ENCODE measurements at regions not wholly inside any gene's neighbourhood (a gene's known extent, or its start where the extent isn't known, plus 50 kb on each side); places are given as distances from the start of the nearest gene placed in this dataset.

DNA sequence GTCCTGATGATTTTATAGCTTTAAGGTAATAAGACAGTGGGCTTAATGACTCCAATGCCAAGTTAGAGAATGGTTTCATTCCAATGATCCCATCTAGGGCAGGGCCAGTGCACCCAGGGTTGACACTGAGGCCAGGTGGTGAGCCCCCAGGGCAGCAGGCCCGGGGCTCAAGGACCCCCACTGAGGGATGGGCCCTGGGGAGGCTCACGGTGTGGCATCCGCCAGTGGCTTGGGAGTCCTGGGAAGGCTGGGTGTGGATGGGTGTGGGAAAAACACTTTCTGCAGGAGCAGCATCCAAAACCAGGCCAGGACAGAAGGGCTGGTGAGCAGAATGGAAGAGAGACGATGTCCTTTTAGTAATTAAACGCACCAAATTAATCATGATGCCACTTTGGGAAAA lies 626.3 kb downstream of the TBC1D22A start:
- Histone ChIP-seq H3K79me2 (ENCODE audit: low read length) (no peaks in the 10 kb centered on the region), H3K9me2 (replicated peaks; ENCODE audit: insufficient read depth, low read length) (no peaks in the 10 kb centered on the region), H3K4me3 (ENCODE audit: low read length) (no peak overlapping the region), H3K27me3 (replicated peaks; ENCODE audit: insufficient read depth, low read length) (peaks cover 8% of the 10 kb centered on the region), H3K4me2 (ENCODE audit: low read depth, low read length) (no peak overlapping the region), H4K20me1 (ENCODE audit: insufficient read depth, low read length) (no peaks in the 10 kb centered on the region), H3K27ac (ENCODE audit: low read length) (no peak overlapping the region), H3F3A (ENCODE audit: insufficient read depth, low read length) (no peaks in the 10 kb centered on the region), H3K36me3 (replicated peaks; ENCODE audit: insufficient read depth, low read length) (no peaks in the 10 kb centered on the region), H3K9me3 (replicated peaks; ENCODE audit: insufficient read depth, low read length) (no peaks in the 10 kb centered on the region), H3K9ac (ENCODE audit: low read length) (no peak overlapping the region), H2AFZ (ENCODE audit: low read length) (no peak overlapping the region), H3K4me1 (ENCODE audit: low read length) (no peaks in the 10 kb centered on the region)
- DNase-seq: no peak
- TF ChIP-seq, protein P1, sequence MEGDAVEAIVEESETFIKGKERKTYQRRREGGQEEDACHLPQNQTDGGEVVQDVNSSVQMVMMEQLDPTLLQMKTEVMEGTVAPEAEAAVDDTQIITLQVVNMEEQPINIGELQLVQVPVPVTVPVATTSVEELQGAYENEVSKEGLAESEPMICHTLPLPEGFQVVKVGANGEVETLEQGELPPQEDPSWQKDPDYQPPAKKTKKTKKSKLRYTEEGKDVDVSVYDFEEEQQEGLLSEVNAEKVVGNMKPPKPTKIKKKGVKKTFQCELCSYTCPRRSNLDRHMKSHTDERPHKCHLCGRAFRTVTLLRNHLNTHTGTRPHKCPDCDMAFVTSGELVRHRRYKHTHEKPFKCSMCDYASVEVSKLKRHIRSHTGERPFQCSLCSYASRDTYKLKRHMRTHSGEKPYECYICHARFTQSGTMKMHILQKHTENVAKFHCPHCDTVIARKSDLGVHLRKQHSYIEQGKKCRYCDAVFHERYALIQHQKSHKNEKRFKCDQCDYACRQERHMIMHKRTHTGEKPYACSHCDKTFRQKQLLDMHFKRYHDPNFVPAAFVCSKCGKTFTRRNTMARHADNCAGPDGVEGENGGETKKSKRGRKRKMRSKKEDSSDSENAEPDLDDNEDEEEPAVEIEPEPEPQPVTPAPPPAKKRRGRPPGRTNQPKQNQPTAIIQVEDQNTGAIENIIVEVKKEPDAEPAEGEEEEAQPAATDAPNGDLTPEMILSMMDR (IDR thresholded peaks at IDR 0.05; ENCODE audit: low read length): no peak
- TF ChIP-seq EZH2phosphoT487 (IDR thresholded peaks at IDR 0.05; ENCODE audit: low read length) (no peak), EZH2 (optimal IDR thresholded peaks at IDR 0.05; ENCODE audit: low read depth, low read length) (no peak)

DNA sequence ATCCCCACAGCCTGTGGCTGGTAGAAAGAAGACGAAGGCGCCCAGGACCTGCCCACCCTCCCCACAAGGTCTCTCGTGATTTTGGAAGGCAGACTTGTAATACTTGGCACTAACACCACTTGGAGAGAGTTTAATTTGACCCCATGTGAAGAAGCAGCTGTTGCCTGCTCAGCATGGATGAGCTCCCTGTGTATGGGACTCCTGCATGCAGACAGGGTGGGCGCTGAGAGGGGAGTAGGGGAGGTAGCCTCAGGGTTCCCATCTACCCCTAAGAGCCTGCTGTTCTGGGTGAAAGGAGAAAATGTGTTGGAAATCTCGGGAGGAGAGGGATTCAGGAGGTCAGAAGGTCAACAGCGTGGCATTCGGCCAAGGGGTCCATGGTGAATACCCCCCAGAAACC lies 625.9 kb downstream of the TBC1D22A start:
- no peak overlapping the region for H3K4me2 ChIP-seq (ENCODE audit: low read depth, low read length)
- H3K27me3 ChIP-seq (replicated peaks; ENCODE audit: insufficient read depth, low read length): peaks cover 9% of the 10 kb centered on the region
- no peaks in the 10 kb centered on the region for H3K79me2 ChIP-seq (ENCODE audit: low read length)
- H3K4me3 ChIP-seq (ENCODE audit: low read length): no peak overlapping the region
- H4K20me1 ChIP-seq (ENCODE audit: insufficient read depth, low read length): no peaks in the 10 kb centered on the region
- no peak for TF ChIP-seq EZH2 (optimal IDR thresholded peaks at IDR 0.05; ENCODE audit: low read depth, low read length)
- TF ChIP-seq, protein P1 (IDR thresholded peaks at IDR 0.05; ENCODE audit: low read length): no peak
- TF ChIP-seq EZH2phosphoT487 (IDR thresholded peaks at IDR 0.05; ENCODE audit: low read length): no peak
- no peaks in the 10 kb centered on the region for H3K4me1 ChIP-seq (ENCODE audit: low read length)
- DNase-seq: no peak
- no peak overlapping the region for H3K27ac ChIP-seq (ENCODE audit: low read length)
- no peak overlapping the region for H2AFZ ChIP-seq (ENCODE audit: low read length)
- H3K36me3 ChIP-seq (replicated peaks; ENCODE audit: insufficient read depth, low read length): no peaks in the 10 kb centered on the region
- H3K9me3 ChIP-seq (replicated peaks; ENCODE audit: insufficient read depth, low read length): no peaks in the 10 kb centered on the region
- H3K9ac ChIP-seq (ENCODE audit: low read length): no peak overlapping the region
- H3K9me2 ChIP-seq (replicated peaks; ENCODE audit: insufficient read depth, low read length): no peaks in the 10 kb centered on the region
- H3F3A ChIP-seq (ENCODE audit: insufficient read depth, low read length): no peaks in the 10 kb centered on the region

DNA sequence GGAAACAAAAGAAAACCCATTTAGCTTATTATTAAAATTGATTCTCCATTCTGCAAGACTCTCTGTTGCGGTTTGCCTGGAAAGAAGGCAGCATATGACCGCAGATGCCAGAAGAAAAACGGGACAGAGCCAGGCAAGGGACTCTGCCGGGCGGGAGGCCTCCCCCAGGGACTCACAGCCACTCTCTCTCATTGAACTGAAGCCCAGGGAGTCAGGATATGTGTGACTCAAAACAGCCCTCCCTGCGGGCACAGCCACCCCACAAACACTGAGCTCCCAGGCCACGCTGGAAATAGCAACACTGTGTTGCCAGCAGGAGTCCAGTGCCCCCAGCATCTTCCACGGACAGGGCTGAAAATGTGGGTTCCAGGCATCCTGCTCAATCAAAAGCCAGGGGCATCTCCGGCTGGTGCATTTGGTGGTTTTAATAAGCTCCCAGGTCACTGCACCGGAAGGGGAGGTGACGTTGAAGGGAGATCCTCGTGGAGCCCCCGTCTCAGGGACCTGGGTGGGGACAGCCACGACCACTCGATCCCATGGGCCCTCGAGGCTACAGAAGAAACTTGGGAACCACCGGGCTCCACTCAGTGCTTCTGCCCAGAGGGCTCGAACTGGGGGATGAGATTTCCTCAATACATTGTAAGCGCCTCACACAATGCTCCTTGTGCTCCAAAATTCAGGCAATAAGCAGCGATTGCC lies 624.5 kb downstream of the TBC1D22A start:
- no peak overlapping the region for H3K9ac ChIP-seq (ENCODE audit: low read length)
- no peaks in the 10 kb centered on the region for H3F3A ChIP-seq (ENCODE audit: insufficient read depth, low read length)
- peaks cover 12% of the 10 kb centered on the region for H3K27me3 ChIP-seq (replicated peaks; ENCODE audit: insufficient read depth, low read length)
- no peaks in the 10 kb centered on the region for H4K20me1 ChIP-seq (ENCODE audit: insufficient read depth, low read length)
- no peaks in the 10 kb centered on the region for H3K36me3 ChIP-seq (replicated peaks; ENCODE audit: insufficient read depth, low read length)
- H3K79me2 ChIP-seq (ENCODE audit: low read length): no peaks in the 10 kb centered on the region
- H3K9me2 ChIP-seq (replicated peaks; ENCODE audit: insufficient read depth, low read length): no peaks in the 10 kb centered on the region
- H3K4me1 ChIP-seq (ENCODE audit: low read length): no peaks in the 10 kb centered on the region
- no peak for DNase-seq
- H3K27ac ChIP-seq (ENCODE audit: low read length): no peak overlapping the region
- TF ChIP-seq EZH2 (optimal IDR thresholded peaks at IDR 0.05; ENCODE audit: low read depth, low read length) (no peak), EZH2phosphoT487 (IDR thresholded peaks at IDR 0.05; ENCODE audit: low read length) (no peak)
- TF ChIP-seq, protein P1 (IDR thresholded peaks at IDR 0.05; ENCODE audit: low read length): no peak
- no peak overlapping the region for H3K4me2 ChIP-seq (ENCODE audit: low read depth, low read length)
- no peaks in the 10 kb centered on the region for H3K9me3 ChIP-seq (replicated peaks; ENCODE audit: insufficient read depth, low read length)
- no peak overlapping the region for H2AFZ ChIP-seq (ENCODE audit: low read length)
- H3K4me3 ChIP-seq (ENCODE audit: low read length): no peak overlapping the region

All from MM.1S (cell line).